Renal cortex interstitium (tissue), 11 donors: ENCODE measurements at regions not wholly inside any gene's neighbourhood (a gene's known extent, or its start where the extent isn't known, plus 50 kb on each side); places are given as distances from the start of the nearest gene placed in this dataset.
"Not testable (repeated sequence)": the region's sequence is repeated elsewhere in the genome, so short reads cannot be mapped to it uniquely, and the experiment has no call there.

ENCODE experiments used
- DNase-seq, 11 donors: peaks; one replicate each; pipeline ENCODE4 v3.0.0-alpha.2; 2013; ENCODE audit warnings: low read depth in 9 of 11, low spot score in 4 of 11; ENCODE audit errors: extremely low read depth in 1 of 11

- DNase-seq = no peak
Observed at GRCh38 chr2:176976736-176977685, 235.6 kb upstream of the HNRNPA3 start.

- no peak for DNase-seq
Observed at GRCh38 chr2:176978921-176979320, 233.7 kb upstream of the HNRNPA3 start.

- DNase-seq = peak in 7 of 11 donors; percentile 28 to 75 (median 50)
Observed at GRCh38 chr2:176979981-176980710, 232.4 kb upstream of the HNRNPA3 start.

GRCh38 chr2:176984987-176985386 lies 227.6 kb upstream of the HNRNPA3 start:
- DNase-seq = no peak

- no peak for DNase-seq
Observed at GRCh38 chr2:176985871-176986270, 226.7 kb upstream of the HNRNPA3 start.

- no peak for DNase-seq
Observed at GRCh38 chr2:176986487-176986886, 226.1 kb upstream of the HNRNPA3 start.

GRCh38 chr2:176991411-176991810 lies 221.2 kb upstream of the HNRNPA3 start:
- no peak for DNase-seq

- no peak for DNase-seq
Observed at GRCh38 chr2:176997074-176997791, 215.4 kb upstream of the HNRNPA3 start.

- no peak for DNase-seq
Observed at GRCh38 chr2:176997792-176998169, 214.8 kb upstream of the HNRNPA3 start.

- peak in 2 of 11 donors; percentile 24 to 48 for DNase-seq
Observed at GRCh38 chr2:176999301-176999700, 213.3 kb upstream of the HNRNPA3 start.

- no peak for DNase-seq
Observed at GRCh38 chr2:177000061-177000714, 212.4 kb upstream of the HNRNPA3 start.

GRCh38 chr2:177000715-177001072 lies 211.9 kb upstream of the HNRNPA3 start:
- no peak for DNase-seq

GRCh38 chr2:177001334-177001733 lies 211.3 kb upstream of the HNRNPA3 start:
- DNase-seq = no peak

GRCh38 chr2:177002983-177003382 lies 209.6 kb upstream of the HNRNPA3 start:
- DNase-seq = no peak

- DNase-seq = not testable (repeated sequence)
Observed at GRCh38 chr2:177007726-177008125, 204.9 kb upstream of the HNRNPA3 start.

GRCh38 chr2:177008662-177009061 lies 203.9 kb upstream of the HNRNPA3 start:
- not testable (repeated sequence) for DNase-seq

- no peak for DNase-seq
Observed at GRCh38 chr2:177010146-177010545, 202.4 kb upstream of the HNRNPA3 start.

GRCh38 chr2:177010861-177011260 lies 201.7 kb upstream of the HNRNPA3 start:
- DNase-seq = no peak

GRCh38 chr2:177014946-177015345 lies 197.6 kb upstream of the HNRNPA3 start:
- DNase-seq = no peak
